ENCODE measurements at regions not wholly inside any gene's neighbourhood (a gene's known extent, or its start where the extent isn't known, plus 50 kb on each side); places are given as distances from the start of the nearest gene placed in this dataset.

DNA sequence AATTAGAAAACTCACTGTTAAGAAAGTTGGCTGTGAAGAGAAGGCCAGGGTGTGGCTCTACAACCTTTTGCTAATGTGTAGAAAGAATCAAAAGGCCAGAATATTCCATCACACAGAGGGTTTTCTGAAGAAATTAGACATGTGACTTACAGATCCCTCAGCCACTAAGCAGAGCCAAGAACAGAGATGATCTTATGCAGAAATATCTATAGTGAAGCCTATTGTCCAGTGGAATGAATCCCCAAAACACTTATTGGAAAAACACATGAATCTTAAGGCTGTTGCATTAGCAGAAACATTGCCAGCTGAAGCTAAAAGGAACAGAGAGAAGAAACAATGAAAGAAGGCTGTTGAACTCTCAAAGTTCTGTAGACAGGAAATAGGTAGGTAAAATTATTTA, 979.2 kb downstream of the MRPL39 start:
- no peak for DNase-seq (ENCODE audit: low spot score, unreplicated experiment)
- H3K27me3 Mint-ChIP-seq, result no peaks in the 10 kb centered on the region
- no peaks in the 10 kb centered on the region for H3K36me3 Mint-ChIP-seq (ENCODE audit: insufficient read depth)
- H3K4me1 Mint-ChIP-seq (ENCODE audit: low read depth), result no peaks in the 10 kb centered on the region
- no peak overlapping the region for H3K4me3 Mint-ChIP-seq (ENCODE audit: low read depth)
- no peak overlapping the region for H3K27ac Mint-ChIP-seq
- TF ChIP-seq, protein P1, sequence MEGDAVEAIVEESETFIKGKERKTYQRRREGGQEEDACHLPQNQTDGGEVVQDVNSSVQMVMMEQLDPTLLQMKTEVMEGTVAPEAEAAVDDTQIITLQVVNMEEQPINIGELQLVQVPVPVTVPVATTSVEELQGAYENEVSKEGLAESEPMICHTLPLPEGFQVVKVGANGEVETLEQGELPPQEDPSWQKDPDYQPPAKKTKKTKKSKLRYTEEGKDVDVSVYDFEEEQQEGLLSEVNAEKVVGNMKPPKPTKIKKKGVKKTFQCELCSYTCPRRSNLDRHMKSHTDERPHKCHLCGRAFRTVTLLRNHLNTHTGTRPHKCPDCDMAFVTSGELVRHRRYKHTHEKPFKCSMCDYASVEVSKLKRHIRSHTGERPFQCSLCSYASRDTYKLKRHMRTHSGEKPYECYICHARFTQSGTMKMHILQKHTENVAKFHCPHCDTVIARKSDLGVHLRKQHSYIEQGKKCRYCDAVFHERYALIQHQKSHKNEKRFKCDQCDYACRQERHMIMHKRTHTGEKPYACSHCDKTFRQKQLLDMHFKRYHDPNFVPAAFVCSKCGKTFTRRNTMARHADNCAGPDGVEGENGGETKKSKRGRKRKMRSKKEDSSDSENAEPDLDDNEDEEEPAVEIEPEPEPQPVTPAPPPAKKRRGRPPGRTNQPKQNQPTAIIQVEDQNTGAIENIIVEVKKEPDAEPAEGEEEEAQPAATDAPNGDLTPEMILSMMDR (IDR thresholded peaks at IDR 0.05; ENCODE audit: unreplicated experiment), result no peak
- peaks cover 14% of the 10 kb centered on the region for H3K9me3 Mint-ChIP-seq (ENCODE audit: low read depth)

DNA sequence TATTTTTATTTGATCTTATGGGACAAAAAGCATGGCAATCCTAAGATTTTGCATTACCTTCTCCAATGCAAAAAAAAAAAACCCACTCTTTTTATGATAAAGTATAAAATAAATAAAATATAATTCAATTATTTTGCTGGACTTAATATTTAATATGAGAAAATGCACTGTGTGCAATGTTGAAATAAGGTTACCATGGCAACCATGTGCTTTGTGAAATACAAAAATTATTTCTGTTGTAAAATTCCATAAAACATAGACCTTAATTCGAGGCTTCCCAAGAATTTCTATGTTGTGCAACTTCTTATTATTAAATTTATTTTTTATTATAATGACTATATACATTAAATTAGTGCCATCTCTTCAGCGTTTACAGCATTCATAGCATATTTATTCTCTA, 989.5 kb downstream of the MRPL39 start:
- Mint-ChIP-seq H3K9me3 (ENCODE audit: low read depth) (peaks cover 24% of the 10 kb centered on the region), H3K27ac (no peak overlapping the region), H3K27me3 (no peaks in the 10 kb centered on the region), H3K4me3 (ENCODE audit: low read depth) (no peak overlapping the region), H3K36me3 (ENCODE audit: insufficient read depth) (no peaks in the 10 kb centered on the region), H3K4me1 (ENCODE audit: low read depth) (no peaks in the 10 kb centered on the region)
- no peak for DNase-seq (ENCODE audit: low spot score, unreplicated experiment)
- TF ChIP-seq, protein P1 (IDR thresholded peaks at IDR 0.05; ENCODE audit: unreplicated experiment), result no peak

- H3K36me3 Mint-ChIP-seq (ENCODE audit: insufficient read depth), result no peaks in the 10 kb centered on the region
- TF ChIP-seq, protein P1 (IDR thresholded peaks at IDR 0.05; ENCODE audit: unreplicated experiment), result no peak
- peaks cover 18% of the 10 kb centered on the region for H3K9me3 Mint-ChIP-seq (ENCODE audit: low read depth)
- no peak overlapping the region for H3K27ac Mint-ChIP-seq
- H3K4me1 Mint-ChIP-seq (ENCODE audit: low read depth), result no peaks in the 10 kb centered on the region
- H3K4me3 Mint-ChIP-seq (ENCODE audit: low read depth), result no peak overlapping the region
- no peak for DNase-seq (ENCODE audit: low spot score, unreplicated experiment)
- H3K27me3 Mint-ChIP-seq, result no peaks in the 10 kb centered on the region
Observed at GRCh38 chr21:24594082-24594481, 1013.2 kb downstream of the MRPL39 start.

DNA sequence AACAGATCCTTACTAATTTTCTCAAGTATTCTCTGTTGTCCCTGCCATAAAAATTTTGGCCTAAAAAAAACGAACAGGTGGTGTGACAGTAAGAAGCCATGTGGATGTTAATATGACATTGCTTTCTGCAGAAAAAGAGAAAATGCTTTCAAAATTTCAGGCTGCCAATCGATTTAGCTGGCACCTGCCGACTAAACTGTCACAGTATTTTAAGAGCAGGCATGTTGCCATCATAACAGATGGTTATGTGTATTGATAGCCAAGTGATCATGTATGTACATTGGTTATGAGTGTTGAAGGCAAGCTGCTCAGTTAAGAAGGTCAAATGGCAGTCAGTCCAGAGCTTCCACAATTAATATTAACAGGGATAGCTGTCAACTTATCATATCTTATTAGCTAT, 1017.0 kb downstream of the MRPL39 start:
- H3K4me1 Mint-ChIP-seq (ENCODE audit: low read depth), result no peaks in the 10 kb centered on the region
- DNase-seq (ENCODE audit: low spot score, unreplicated experiment), result no peak
- no peaks in the 10 kb centered on the region for H3K27me3 Mint-ChIP-seq
- TF ChIP-seq, protein P1 (IDR thresholded peaks at IDR 0.05; ENCODE audit: unreplicated experiment), result no peak
- H3K9me3 Mint-ChIP-seq (ENCODE audit: low read depth), result peaks cover 13% of the 10 kb centered on the region
- no peak overlapping the region for H3K27ac Mint-ChIP-seq
- no peak overlapping the region for H3K4me3 Mint-ChIP-seq (ENCODE audit: low read depth)
- no peaks in the 10 kb centered on the region for H3K36me3 Mint-ChIP-seq (ENCODE audit: insufficient read depth)

DNA sequence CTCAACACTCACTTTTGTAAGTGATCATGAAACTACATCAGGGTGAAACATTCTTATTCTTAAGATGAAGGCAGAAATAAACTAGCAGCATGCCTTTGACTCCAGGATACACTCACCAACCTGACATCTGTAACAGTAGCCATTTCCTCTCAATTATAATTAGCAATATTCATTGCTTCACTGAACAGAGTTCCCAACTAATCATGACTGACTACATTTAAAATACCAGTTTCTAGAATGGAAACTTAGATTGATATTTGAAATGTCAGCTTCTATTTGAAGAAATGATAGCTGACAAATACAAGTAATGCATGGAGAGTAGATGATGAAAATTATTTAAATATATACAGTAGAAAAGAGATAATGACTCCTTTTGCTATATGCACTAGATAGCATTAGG, 1023.8 kb downstream of the MRPL39 start:
- Mint-ChIP-seq H3K27me3 (no peaks in the 10 kb centered on the region), H3K27ac (no peak overlapping the region), H3K4me3 (ENCODE audit: low read depth) (no peak overlapping the region), H3K4me1 (ENCODE audit: low read depth) (no peaks in the 10 kb centered on the region), H3K36me3 (ENCODE audit: insufficient read depth) (no peaks in the 10 kb centered on the region), H3K9me3 (ENCODE audit: low read depth) (peaks cover 7% of the 10 kb centered on the region)
- no peak for DNase-seq (ENCODE audit: low spot score, unreplicated experiment)
- TF ChIP-seq, protein P1 (IDR thresholded peaks at IDR 0.05; ENCODE audit: unreplicated experiment), result no peak
